ENCODE measurements at regions not wholly inside any gene's neighbourhood (a gene's known extent, or its start where the extent isn't known, plus 50 kb on each side); places are given as distances from the start of the nearest gene placed in this dataset.

GRCh38 chr5:133827011-133827410 is 141.4 kb downstream of the C5orf15 start:
- no peaks in the 10 kb centered on the region for H3K79me2 ChIP-seq (ENCODE audit: control insufficient read depth, insufficient read depth, low read length)
- H2AFZ ChIP-seq (ENCODE audit: control insufficient read depth, low read length), result no peak overlapping the region
- dilution Hi-C loops (cut with MboI; ENCODE audit: extremely low pct_ligation_motif_present, low sequenced_read_pairs), result no loop called here
- no peaks in the 10 kb centered on the region for H3K9me1 ChIP-seq (ENCODE audit: control insufficient read depth, extremely low read depth, insufficient read depth, low read length)
- no peaks in the 10 kb centered on the region for H3K36me3 ChIP-seq (ENCODE audit: control insufficient read depth in 2 of 2, extremely low read depth in 1 of 2, insufficient read depth in 2 of 2, low read length in 2 of 2)
- peaks cover 11% of the 10 kb centered on the region for H3K27me3 ChIP-seq (ENCODE audit: control insufficient read depth, extremely low read depth, insufficient read depth, low read length)
- no peak overlapping the region for H3K27ac ChIP-seq (ENCODE audit: control insufficient read depth, insufficient read depth, low read length)
- FAIRE-seq (no peak), DNase-seq (ENCODE audit: low read depth, low spot score) (no peak)
- peaks cover 13% of the 10 kb centered on the region for H3K4me1 ChIP-seq (ENCODE audit: control insufficient read depth, extremely low read depth, insufficient read depth, low read length)
- no peak overlapping the region for H3K4me3 ChIP-seq (ENCODE audit: control insufficient read depth in 2 of 3, extremely low read depth in 1 of 3, insufficient read depth in 2 of 3, low read depth in 1 of 3, low read length in 3 of 3)
- H3K4me2 ChIP-seq (ENCODE audit: control insufficient read depth, extremely low read depth, insufficient read depth, low read depth, low read length), result no peak overlapping the region
- H3K9me3 ChIP-seq (ENCODE audit: control insufficient read depth, low read depth, low read length), result no peaks in the 10 kb centered on the region
- TF ChIP-seq CTCF (optimal IDR thresholded peaks at IDR 0.05 in 1 of 3, IDR thresholded peaks at IDR 0.05 in 1 of 3, conservative IDR thresholded peaks at IDR 0.05 in 1 of 3; ENCODE audit: extremely low read depth in 1 of 3, insufficient read depth in 2 of 3, low read length in 3 of 3), result no peak
- no peak for TF ChIP-seq EZH2 (IDR thresholded peaks at IDR 0.05; ENCODE audit: low read length)
- H3K9ac ChIP-seq (ENCODE audit: control insufficient read depth, extremely low read depth, insufficient read depth, low read length), result no peak overlapping the region
- no peaks in the 10 kb centered on the region for H4K20me1 ChIP-seq (ENCODE audit: control insufficient read depth, extremely low read depth, insufficient read depth, low read length)

GRCh38 chr5:133825631-133826289 is 142.7 kb downstream of the C5orf15 start:
- no peak for DNase-seq (ENCODE audit: low read depth, low spot score)

More at GRCh38 chr5:133825631-133826289, 142.7 kb downstream of the C5orf15 start:
- Histone ChIP-seq H3K27me3 (ENCODE audit: control insufficient read depth, extremely low read depth, insufficient read depth, low read length) (peaks cover 11% of the 10 kb centered on the region), H3K27ac (ENCODE audit: control insufficient read depth, insufficient read depth, low read length) (no peak overlapping the region), H3K4me3 (ENCODE audit: control insufficient read depth in 2 of 3, extremely low read depth in 1 of 3, insufficient read depth in 2 of 3, low read depth in 1 of 3, low read length in 3 of 3) (no peak overlapping the region), H3K9ac (ENCODE audit: control insufficient read depth, extremely low read depth, insufficient read depth, low read length) (no peak overlapping the region), H3K9me3 (ENCODE audit: control insufficient read depth, low read depth, low read length) (no peaks in the 10 kb centered on the region), H3K4me1 (ENCODE audit: control insufficient read depth, extremely low read depth, insufficient read depth, low read length) (peaks cover 7% of the 10 kb centered on the region), H4K20me1 (ENCODE audit: control insufficient read depth, extremely low read depth, insufficient read depth, low read length) (no peaks in the 10 kb centered on the region), H3K79me2 (ENCODE audit: control insufficient read depth, insufficient read depth, low read length) (no peaks in the 10 kb centered on the region), H3K9me1 (ENCODE audit: control insufficient read depth, extremely low read depth, insufficient read depth, low read length) (no peaks in the 10 kb centered on the region), H2AFZ (ENCODE audit: control insufficient read depth, low read length) (no peak overlapping the region), H3K4me2 (ENCODE audit: control insufficient read depth, extremely low read depth, insufficient read depth, low read depth, low read length) (no peak overlapping the region), H3K36me3 (ENCODE audit: control insufficient read depth in 2 of 2, extremely low read depth in 1 of 2, insufficient read depth in 2 of 2, low read length in 2 of 2) (no peaks in the 10 kb centered on the region)
- dilution Hi-C loops (cut with MboI; ENCODE audit: extremely low pct_ligation_motif_present, low sequenced_read_pairs), result no loop called here
- TF ChIP-seq EZH2 (IDR thresholded peaks at IDR 0.05; ENCODE audit: low read length) (no peak), CTCF (optimal IDR thresholded peaks at IDR 0.05 in 1 of 3, IDR thresholded peaks at IDR 0.05 in 1 of 3, conservative IDR thresholded peaks at IDR 0.05 in 1 of 3; ENCODE audit: extremely low read depth in 1 of 3, insufficient read depth in 2 of 3, low read length in 3 of 3) (no peak)
- no peak for FAIRE-seq
